NCI-H146 (cell line): ENCODE measurements at regions not wholly inside any gene's neighbourhood (a gene's known extent, or its start where the extent isn't known, plus 50 kb on each side); places are given as distances from the start of the nearest gene placed in this dataset.
"Not testable (repeated sequence)": the region's sequence is repeated elsewhere in the genome, so short reads cannot be mapped to it uniquely, and the experiment has no call there.

Experiments used
- DNase-seq: peaks from one replicate; lab custom pipeline; 2025; lab: John Stamatoyannopoulos, UW

DNA sequence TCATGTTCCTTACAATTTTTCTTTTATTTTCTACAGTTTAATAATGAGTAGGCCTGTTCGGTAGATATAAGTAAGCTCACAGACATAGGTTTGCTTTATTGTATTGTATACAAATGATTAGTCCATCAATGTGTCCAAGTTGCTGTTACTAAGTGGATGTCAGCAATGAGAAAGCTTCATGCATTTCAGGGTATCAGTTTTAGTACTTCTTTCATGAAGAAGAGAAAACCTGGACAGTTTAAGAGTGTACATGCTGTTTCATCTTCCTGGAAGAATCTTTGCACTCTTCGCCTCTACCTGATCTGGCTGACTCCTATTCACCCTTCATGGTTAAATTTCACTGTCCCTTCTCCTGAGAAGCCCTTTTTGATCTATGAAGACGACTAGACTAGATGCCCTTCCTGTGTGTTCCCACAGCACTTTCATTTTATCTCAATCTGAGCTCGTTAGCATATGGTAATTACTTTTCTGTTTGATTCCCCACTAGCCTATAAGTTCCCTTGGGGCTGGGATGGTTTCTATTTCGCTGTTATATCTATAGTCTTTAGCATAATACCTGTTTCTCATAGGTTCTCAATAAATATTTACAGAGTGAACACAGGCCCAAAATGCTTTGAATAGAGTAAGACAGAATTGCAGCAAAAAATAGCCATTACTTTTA is 70.7 kb downstream of the CETN3 start:
- no peak for DNase-seq

DNA sequence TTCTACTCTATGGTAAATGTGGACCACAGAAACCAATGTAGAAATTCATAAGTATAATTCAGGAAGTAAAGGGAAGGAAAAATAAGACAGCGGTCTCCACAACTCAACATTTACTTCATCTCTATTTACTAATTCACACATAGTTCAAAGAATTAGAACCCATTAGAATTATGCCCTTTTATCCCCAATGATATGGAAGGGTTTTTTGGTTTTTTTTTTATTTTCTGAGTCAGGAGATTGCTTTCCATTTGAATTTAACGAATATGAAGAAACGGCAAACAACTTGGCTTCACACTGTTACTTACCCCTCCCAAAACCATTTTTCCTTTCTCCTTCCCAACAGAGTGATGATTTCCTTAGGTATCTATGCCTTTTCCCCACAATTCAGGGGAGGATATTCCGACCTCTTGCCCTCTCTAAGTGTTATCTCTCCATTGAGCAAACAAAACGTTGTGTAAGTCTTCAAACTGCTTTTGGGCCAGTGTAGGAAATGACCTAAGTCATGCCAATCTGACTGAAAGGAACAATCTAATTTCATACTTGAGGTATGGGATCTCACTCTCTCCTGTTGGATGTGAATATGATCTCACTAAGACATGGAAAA is 72.0 kb downstream of the CETN3 start:
- DNase-seq = no peak

DNA sequence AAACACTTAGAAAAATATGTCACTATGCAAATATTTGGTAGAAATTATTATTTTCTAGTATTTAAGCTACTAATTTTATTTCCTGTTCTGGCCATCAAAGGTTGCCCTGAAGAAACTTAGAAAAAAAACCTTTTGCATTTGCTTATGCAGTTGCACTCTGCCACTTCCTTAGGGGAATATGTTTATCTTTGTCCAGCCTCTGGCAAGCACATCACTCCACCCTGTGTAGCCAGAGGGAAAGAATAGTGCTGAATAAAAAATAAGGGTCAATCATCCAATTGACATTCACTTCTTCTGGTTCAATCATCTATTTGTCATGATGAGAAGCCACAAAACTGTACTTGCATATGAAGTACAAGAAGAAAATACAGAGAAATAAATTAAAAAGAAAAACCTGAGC is 72.8 kb downstream of the CETN3 start:
- DNase-seq = no peak

GRCh38 chr5:90334741-90335140 is 74.8 kb downstream of the CETN3 start:
- DNase-seq = no peak

GRCh38 chr5:90329911-90330310 is 79.6 kb downstream of the CETN3 start:
- DNase-seq = no peak

GRCh38 chr5:90326995-90327394 is 82.6 kb downstream of the CETN3 start:
- peak; percentile 20 for DNase-seq

GRCh38 chr5:90325093-90325492 is 84.5 kb downstream of the CETN3 start:
- no peak for DNase-seq

DNA sequence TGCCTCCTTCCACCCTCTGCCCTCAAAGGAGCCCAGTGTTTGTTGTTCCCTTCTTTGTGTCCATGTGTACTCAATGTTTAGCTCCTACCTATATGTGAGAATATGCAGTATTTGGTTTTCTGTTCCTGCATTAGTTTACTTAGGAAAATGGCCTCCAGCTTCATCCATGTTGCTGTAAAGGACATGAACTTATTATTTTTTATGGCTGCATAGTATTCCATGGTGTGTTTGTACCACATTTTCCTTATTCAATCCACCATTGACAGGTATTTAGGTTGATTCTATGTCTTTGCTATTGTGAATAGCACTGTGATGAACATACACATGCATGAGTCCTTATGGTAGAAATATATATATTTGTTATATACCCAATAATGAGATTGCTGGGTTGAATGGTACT is 89.2 kb downstream of the CETN3 start:
- DNase-seq = not testable (repeated sequence)

DNA sequence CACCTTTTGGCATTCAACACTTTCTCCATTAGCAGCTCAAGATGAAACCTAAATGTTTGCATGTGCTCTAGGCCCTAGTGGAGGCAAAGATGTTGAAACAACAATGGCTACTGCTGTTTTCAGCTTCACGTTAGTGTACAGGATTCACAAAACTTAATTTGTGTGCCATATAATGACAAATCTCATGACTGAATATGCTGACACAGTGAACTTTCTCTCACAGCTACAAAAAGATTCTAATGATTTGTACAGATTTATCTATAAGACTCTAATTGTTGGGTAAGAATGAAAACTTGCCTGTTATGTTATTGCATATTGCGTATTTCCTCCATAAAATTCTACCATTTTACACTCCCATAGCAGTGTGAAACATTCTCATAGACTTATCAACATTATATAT is 97.5 kb downstream of the CETN3 start:
- no peak for DNase-seq

GRCh38 chr5:90311401-90311800 is 98.2 kb downstream of the CETN3 start:
- DNase-seq = no peak

DNA sequence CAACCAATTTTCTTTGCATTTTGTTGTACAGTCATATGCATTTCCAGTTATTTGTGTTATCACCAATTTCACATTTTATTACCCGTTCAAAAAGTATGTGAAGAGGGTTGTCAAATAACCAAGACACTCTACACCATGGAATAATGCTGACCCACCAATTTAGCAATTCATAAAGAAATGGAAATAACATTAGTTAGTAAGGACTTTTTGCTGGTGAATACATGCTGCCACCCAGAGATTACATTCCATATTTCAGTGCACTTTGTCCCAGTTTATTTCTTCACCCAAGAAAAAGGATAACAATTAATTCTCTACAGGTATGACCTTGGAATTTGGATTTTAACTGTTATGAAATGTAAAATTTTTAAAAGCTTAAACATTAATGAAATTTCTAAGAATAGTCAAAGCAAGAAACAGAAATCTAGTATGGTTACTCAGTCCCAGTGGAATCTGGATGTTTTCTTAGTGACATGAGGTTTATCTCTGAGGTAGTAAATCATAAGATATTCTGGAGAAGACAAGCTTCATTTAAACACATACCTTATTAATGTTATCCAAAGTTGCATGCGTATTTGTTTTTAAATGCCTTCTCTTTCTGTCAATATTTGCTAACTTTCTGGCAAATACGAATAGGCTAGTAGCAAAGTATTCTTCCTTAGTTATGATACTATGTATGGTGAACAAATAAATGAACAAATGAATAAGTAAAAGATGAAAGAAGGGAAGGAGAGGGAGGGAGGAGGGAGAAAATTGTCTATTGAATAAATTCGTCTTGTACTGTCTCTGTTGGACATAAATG is 100.6 kb downstream of the CETN3 start:
- DNase-seq = no peak

GRCh38 chr5:90307782-90308181 is 101.8 kb downstream of the CETN3 start:
- no peak for DNase-seq

GRCh38 chr5:90307322-90307721 is 102.2 kb downstream of the CETN3 start:
- no peak for DNase-seq

DNA sequence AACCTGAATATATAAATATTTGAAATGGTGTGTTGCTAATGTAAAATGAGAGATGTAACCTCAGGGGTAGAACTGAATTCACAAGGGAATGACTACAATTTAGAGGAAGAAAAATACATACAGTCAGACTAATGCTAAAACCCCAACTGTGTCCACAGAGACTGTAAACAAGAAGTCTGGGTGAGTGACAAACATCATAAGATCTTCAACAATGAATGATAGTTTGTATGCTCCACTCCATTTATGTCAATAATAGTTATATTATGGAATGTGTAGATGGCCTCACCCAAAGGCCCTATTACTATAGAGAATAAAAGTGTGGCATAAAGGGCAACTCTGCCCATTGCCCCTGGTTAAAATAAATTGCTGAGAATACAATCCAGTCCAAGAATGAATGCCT is 102.9 kb downstream of the CETN3 start:
- DNase-seq = no peak

DNA sequence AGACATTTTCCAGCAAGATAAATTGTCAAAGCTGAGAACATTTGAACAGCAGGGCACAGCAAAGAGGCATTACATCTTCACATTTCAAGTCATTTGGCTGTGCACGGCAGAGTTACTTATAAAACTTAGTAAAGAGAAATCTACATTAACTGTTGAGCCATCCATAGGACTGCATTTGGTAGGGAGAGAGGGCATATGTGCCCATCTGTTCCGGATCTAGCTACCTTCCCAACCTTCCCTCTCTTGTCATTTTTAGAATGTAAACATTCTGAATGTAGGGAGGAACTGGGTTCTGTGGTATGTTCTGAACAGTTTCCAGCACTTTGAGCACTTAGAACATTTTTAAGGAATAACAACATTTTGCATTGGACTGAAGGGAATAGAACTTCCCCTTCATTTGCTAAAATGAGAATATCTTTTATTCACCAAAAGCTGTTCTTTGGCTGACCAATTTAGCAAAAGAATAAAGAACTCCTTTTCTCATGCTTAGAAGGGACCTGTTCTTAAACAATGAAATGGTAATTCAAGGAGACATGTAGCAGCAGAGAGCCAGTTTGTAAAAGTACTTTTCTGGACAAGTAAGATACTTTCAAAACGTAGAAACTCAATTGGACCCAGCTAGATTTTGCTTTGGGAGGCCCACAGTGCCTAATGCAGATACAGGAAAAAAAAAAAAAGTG is 104.4 kb downstream of the CETN3 start:
- no peak for DNase-seq

DNA sequence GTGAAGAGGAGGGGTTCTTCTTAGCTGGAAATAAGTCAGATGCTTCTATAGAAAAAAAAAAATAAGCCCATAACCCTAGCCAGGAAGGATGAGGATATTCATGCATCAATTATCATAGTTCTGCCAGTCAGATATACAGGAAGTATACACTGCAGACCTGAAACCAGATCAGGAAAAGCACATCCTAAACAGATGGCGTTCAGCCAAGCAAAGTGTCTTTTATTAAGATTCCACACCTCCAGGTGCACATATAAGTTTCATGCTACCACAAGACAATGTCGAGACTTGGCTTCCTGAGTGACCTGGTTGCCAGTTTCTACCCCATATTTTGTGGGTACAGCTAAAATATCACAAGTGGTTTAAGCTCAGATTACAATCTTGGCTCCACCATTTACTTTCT is 108.3 kb downstream of the CETN3 start:
- no peak for DNase-seq

- DNase-seq = no peak
Measured at GRCh38 chr5:90297045-90297764, 112.4 kb downstream of the CETN3 start.

DNA sequence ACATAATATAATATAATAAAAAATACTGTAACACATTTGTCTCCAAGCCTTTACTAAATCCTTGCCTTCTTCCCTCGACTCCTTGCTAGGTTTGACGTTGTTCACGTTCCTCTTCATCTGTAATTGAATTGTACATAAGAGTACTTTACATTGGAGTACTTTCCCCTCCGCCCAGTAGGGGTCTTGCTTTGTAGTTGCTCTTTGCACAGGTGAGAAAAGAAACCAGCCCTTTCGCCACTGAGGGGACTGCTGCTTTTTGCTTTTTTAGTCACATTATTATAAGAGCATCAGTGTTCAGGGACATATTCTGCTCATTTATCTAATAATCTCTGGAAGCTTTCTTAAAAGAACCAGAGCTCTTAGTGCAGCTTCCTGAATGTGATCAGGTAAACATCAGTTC is 115.0 kb downstream of the CETN3 start:
- peak; percentile 68 for DNase-seq

DNA sequence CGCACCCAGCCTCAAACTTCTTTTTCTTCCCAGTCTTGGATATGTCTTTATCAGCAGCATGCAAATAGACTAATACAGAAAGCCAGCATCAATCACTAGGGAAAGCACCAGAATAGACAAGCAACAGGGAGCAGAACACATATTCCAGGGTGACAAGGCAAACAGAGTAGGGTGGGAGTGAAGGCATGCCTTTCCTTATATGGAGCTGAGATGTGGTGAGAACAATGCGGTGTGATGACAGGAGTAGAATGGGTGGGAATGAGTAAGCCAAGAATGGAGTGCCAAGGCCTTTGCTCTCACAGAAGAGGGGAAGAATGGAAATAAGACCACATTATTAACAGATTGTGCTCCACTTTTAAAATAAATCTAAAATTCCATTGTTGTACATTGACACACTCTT is 115.6 kb downstream of the CETN3 start:
- DNase-seq = no peak

- no peak for DNase-seq
Measured at GRCh38 chr5:90290648-90291047, 118.9 kb downstream of the CETN3 start.

GRCh38 chr5:90289837-90290236 is 119.7 kb downstream of the CETN3 start:
- DNase-seq = no peak

GRCh38 chr5:90287036-90287435 is 122.5 kb downstream of the CETN3 start:
- no peak for DNase-seq
